ENCODE measurements at regions not wholly inside any gene's neighbourhood (a gene's known extent, or its start where the extent isn't known, plus 50 kb on each side); places are given as distances from the start of the nearest gene placed in this dataset.

- Histone ChIP-seq H3K27me3 (peaks cover 0 to 31% (median 0%) of the 10 kb centered on the region in 3 donors), H3K27ac (no peak overlapping the region), H3K36me3 (no peaks in the 10 kb centered on the region), H3K9me3 (no peaks in the 10 kb centered on the region), H3K4me3 (no peak overlapping the region), H3K4me1 (no peaks in the 10 kb centered on the region)
- intact Hi-C loops (cut with DNase I; ENCODE audit: low total_unique reads) = no loop called here
- no peak for DNase-seq
- TF ChIP-seq POLR2A (IDR thresholded peaks at IDR 0.05) (no peak), POLR2AphosphoS5 (IDR thresholded peaks at IDR 0.05) (no peak), EP300 (IDR thresholded peaks at IDR 0.05) (no peak)
- TF ChIP-seq, protein P1, sequence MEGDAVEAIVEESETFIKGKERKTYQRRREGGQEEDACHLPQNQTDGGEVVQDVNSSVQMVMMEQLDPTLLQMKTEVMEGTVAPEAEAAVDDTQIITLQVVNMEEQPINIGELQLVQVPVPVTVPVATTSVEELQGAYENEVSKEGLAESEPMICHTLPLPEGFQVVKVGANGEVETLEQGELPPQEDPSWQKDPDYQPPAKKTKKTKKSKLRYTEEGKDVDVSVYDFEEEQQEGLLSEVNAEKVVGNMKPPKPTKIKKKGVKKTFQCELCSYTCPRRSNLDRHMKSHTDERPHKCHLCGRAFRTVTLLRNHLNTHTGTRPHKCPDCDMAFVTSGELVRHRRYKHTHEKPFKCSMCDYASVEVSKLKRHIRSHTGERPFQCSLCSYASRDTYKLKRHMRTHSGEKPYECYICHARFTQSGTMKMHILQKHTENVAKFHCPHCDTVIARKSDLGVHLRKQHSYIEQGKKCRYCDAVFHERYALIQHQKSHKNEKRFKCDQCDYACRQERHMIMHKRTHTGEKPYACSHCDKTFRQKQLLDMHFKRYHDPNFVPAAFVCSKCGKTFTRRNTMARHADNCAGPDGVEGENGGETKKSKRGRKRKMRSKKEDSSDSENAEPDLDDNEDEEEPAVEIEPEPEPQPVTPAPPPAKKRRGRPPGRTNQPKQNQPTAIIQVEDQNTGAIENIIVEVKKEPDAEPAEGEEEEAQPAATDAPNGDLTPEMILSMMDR (IDR thresholded peaks at IDR 0.05) = no peak
- 72 to 81% (median 74%) methylated on average over 8 of the region's 8 CpGs for WGBS, 5 donors
Observed at GRCh38 chr11:45400591-45400990, 114.5 kb upstream of the SYT13 start.

DNA sequence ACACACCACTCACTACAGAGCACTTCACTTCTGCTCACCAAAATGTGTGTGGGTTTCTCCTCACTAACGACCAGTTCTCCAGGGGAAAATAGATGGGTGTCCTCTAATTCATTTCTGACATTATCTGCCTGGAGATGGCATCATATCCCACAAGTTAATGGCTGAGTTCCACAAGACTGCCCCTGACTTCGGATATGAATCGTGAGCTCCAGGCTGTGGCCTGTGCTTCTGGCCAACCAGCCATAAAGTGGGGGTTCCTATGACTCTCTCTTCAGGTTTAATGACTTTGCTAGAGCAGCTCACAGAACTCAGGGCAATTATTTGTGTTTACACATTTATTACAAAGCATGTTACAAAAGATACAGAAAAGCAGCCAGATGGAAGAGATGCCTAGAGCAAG lies 113.0 kb upstream of the SYT13 start:
- Histone ChIP-seq H3K27ac (no peak overlapping the region), H3K36me3 (no peaks in the 10 kb centered on the region), H3K4me3 (no peak overlapping the region), H3K4me1 (no peaks in the 10 kb centered on the region), H3K9me3 (no peaks in the 10 kb centered on the region), H3K27me3 (peaks cover 0 to 20% (median 0%) of the 10 kb centered on the region in 3 donors)
- 61 to 79% (median 74%) methylated on average over 3 of the region's 3 CpGs for WGBS, 5 donors
- no peak for DNase-seq
- intact Hi-C loops (cut with DNase I; ENCODE audit: low total_unique reads) = no loop called here
- TF ChIP-seq POLR2A (IDR thresholded peaks at IDR 0.05) = no peak
- TF ChIP-seq, protein P1 (IDR thresholded peaks at IDR 0.05) = no peak
- no peak for TF ChIP-seq POLR2AphosphoS5 (IDR thresholded peaks at IDR 0.05)
- no peak for TF ChIP-seq EP300 (IDR thresholded peaks at IDR 0.05)

GRCh38 chr11:45398325-45398724 lies 112.2 kb upstream of the SYT13 start:
- no peaks in the 10 kb centered on the region for H3K36me3 ChIP-seq
- intact Hi-C loops (cut with DNase I; ENCODE audit: low total_unique reads) = no loop called here
- no peak for DNase-seq
- 91 to 96% (median 91%) methylated on average over 8 of the region's 8 CpGs for WGBS, 5 donors
- H3K4me3 ChIP-seq = no peak overlapping the region
- TF ChIP-seq EP300 (IDR thresholded peaks at IDR 0.05) (no peak), POLR2AphosphoS5 (IDR thresholded peaks at IDR 0.05) (no peak), POLR2A (IDR thresholded peaks at IDR 0.05) (no peak)
- TF ChIP-seq, protein P1 (IDR thresholded peaks at IDR 0.05) = no peak
- peaks cover 0 to 18% (median 0%) of the 10 kb centered on the region in 3 donors for H3K27me3 ChIP-seq
- no peaks in the 10 kb centered on the region for H3K9me3 ChIP-seq
- no peak overlapping the region for H3K27ac ChIP-seq
- H3K4me1 ChIP-seq = no peaks in the 10 kb centered on the region

GRCh38 chr11:45396394-45396793 lies 110.3 kb upstream of the SYT13 start:
- H3K9me3 ChIP-seq = no peaks in the 10 kb centered on the region
- intact Hi-C loops (cut with DNase I; ENCODE audit: low total_unique reads) = no loop called here
- H3K27ac ChIP-seq = no peak overlapping the region
- no peaks in the 10 kb centered on the region for H3K4me1 ChIP-seq
- WGBS, 5 donors = 39 to 63% (median 61%) methylated on average over 4 of the region's 4 CpGs
- no peaks in the 10 kb centered on the region for H3K36me3 ChIP-seq
- TF ChIP-seq, protein P1 (IDR thresholded peaks at IDR 0.05) = no peak
- TF ChIP-seq POLR2A (IDR thresholded peaks at IDR 0.05) (no peak), POLR2AphosphoS5 (IDR thresholded peaks at IDR 0.05) (no peak), EP300 (IDR thresholded peaks at IDR 0.05) (no peak)
- no peak for DNase-seq
- H3K4me3 ChIP-seq = no peak overlapping the region
- H3K27me3 ChIP-seq = peaks cover 0 to 30% (median 0%) of the 10 kb centered on the region in 3 donors

Data from stomach (tissue), 8 donors.